ENCODE measurements at regions not wholly inside any gene's neighbourhood (a gene's known extent, or its start where the extent isn't known, plus 50 kb on each side); places are given as distances from the start of the nearest gene placed in this dataset.
"Not testable (repeated sequence)": the region's sequence is repeated elsewhere in the genome, so short reads cannot be mapped to it uniquely, and the experiment has no call there.

DNA sequence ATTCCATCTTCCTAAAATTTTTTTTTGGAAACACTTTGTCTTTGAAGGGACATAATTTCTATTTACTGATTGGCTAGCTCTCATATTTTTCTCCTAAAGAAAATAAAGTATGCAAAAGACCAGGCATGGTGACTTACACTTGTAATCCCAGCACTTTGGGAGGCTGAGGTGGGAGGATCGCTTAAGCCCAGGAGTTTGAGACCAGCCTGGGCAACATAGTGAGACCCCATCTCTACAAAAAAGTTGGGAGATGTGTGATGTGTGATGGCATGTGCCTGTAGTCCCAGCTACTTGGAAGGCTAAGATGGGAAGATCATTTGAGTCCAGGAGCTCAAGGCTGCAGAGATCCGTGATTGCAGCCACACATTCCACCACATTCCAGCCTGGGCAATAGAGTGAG lies 461.3 kb downstream of the KLF5 start:
- not testable (repeated sequence) for H3K27ac ChIP-seq (ENCODE audit: low read depth, low read length)
- 81 to 93% (median 89%) methylated on average over 2 of the region's 2 CpGs for WGBS, 3 donors

DNA sequence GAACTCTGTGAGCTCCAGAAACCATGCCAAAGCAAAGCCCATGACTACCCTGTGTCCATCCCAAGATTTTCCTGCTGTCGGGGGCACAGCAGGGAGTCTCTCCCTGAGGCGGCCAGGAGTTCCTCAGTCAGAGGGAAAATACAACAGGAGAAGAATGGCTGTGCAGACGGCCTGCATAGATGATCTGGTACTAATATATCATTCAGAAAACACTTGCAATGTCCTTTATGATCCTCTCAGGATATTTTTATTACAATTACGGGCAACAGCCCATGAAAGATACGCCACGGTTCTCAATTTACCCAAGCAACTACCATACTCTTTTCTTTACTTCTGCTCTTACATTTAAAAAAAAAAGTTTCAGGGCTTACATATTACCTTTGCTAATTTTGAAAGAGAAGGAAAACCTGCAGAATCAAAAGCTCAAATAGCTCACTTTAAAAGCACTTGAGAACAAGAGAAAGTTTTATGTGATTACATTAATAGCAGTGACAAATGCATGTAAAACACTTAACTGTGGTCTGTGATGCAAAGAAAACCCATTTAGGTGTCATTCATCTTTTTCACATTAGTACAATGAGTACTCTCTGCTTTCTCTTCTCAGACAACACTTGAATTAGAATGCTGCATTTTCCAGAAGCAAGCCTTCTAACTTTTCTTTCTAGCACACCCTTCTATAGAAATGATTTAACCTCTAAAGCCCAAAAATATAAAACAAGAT lies 460.8 kb downstream of the KLF5 start:
- no peak overlapping the region for H3K27ac ChIP-seq (ENCODE audit: low read depth, low read length)
- 85 to 92% (median 86%) methylated on average over 6 of the region's 6 CpGs for WGBS, 3 donors

DNA sequence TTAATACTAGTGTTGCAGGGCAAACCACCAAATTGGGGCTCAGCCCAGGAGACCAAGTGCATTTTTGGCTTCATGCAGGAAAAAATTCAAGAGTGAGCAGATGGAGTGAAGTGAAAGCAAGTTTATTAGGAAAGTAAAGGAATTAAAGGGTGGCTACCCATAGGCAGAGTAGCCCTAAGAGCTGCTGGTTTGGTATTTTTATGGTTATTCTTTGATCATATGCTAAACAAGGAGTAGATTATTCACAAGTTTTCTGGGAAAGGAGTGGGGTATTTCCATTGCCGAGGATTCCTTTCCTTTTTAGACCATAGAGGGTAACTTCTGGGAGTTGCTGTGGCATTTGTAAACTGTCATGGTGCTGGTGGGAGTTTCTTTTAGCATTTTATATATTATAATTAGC lies 459.0 kb downstream of the KLF5 start:
- WGBS, 3 donors: 71 to 77% (median 73%) methylated on average over 1 of the region's 1 CpG
- H3K27ac ChIP-seq (ENCODE audit: low read depth, low read length): no peak overlapping the region

DNA sequence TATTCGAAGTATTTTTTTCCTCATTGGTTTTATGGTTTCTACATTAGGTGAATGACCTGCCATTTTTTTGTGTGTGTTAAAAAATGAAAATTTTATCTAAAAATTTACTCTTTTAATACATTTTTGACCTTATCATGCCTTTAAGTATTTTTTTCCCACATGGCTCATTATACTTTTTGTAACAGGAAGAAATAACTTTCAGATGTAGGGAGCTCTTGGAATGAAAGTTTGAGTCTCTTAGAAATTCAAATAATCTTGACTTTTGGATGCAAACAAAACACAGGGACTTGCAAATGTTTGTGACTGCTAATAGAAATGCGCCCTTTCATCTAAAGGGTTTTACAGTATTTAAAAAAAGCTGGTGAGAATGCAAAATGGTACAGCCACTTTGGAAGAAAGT lies 457.9 kb downstream of the KLF5 start:
- no peak overlapping the region for H3K27ac ChIP-seq (ENCODE audit: low read depth, low read length)
- 81 to 83% (median 81%) methylated on average over 2 of the region's 2 CpGs for WGBS, 3 donors

- whole genome bisulfite sequencing, 3 donors: 72 to 78% (median 77%) methylated on average over 2 of the region's 2 CpGs
- H3K27ac ChIP-seq (ENCODE audit: low read depth, low read length): no peak overlapping the region
Observed at GRCh38 chr13:73514208-73514607, 455.4 kb downstream of the KLF5 start.

DNA sequence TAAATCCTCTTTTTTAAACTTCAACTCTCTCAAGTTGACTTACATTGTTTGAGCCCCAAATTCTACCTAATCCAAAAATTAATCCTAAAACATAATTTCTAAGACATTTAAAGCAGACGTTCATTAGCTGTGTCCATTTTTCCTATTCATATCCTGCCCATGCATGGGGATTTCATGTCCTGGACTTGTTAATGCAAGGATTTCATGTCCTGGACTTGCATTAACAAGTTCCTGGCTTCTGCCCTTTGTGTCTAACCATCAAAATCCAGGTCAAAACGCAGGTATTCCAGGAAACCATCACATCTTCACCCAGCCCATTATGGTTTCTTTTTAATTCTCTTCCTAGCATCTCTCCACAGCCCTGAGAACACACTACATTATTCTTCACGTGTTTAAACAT lies 454.9 kb downstream of the KLF5 start:
- 69 to 74% (median 73%) methylated on average over 3 of the region's 3 CpGs for WGBS, 3 donors
- H3K27ac ChIP-seq (ENCODE audit: low read depth, low read length): no peak overlapping the region

GRCh38 chr13:73508841-73509240 lies 450.0 kb downstream of the KLF5 start:
- 65 to 77% (median 67%) methylated on average over 2 of the region's 2 CpGs for WGBS, 3 donors
- no peak overlapping the region for H3K27ac ChIP-seq (ENCODE audit: low read depth, low read length)

- 62 to 81% (median 65%) methylated on average over 5 of the region's 5 CpGs for WGBS, 3 donors
- no peak overlapping the region for H3K27ac ChIP-seq (ENCODE audit: low read depth, low read length)
Observed at GRCh38 chr13:73505376-73505890, 446.6 kb downstream of the KLF5 start.

GRCh38 chr13:73499695-73500094 lies 440.9 kb downstream of the KLF5 start:
- 87 to 94% (median 93%) methylated on average over 4 of the region's 4 CpGs for WGBS, 3 donors
- no peak overlapping the region for H3K27ac ChIP-seq (ENCODE audit: low read depth, low read length)

DNA sequence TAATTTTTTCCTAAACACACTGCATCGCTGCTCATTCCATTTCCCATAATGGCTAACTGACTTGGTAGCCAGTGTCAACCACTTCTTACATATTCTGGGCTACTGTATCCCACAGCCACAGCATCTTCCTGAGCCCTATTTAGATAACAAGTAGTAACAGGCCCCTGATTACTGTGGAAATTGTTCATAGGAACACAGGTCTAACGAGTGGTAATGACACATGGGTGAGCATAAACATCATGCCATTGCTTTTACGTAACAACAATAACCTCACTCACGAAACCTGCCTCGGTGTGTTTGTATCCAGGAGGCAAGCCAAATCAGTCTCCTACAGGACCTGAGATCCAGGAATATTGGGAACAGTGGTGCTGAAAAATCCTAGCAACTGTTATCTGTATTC lies 438.6 kb downstream of the KLF5 start:
- 87 to 92% (median 90%) methylated on average over 5 of the region's 5 CpGs for WGBS, 3 donors
- H3K27ac ChIP-seq (ENCODE audit: low read depth, low read length): no peak overlapping the region

DNA sequence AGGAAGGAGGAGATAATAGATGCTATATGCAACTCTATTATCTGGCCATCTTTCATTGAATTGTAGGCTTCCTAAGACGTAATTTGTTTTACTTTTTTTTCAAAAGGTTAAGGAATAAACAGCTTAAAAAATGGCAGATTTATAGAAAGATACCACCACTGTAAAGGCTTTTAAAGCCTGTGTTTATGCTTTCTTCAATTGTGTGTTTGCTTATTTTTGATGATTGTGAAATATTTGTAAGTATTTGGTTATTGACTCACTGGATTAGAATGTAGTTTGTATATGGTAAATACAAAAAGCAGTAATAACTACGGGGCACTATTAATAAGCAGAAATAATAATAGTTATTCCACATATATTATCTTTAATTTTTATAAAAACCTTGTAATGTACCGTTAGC lies 437.9 kb downstream of the KLF5 start:
- WGBS, 3 donors: 77 to 87% (median 85%) methylated on average over 3 of the region's 3 CpGs
- H3K27ac ChIP-seq (ENCODE audit: low read depth, low read length): no peak overlapping the region

DNA sequence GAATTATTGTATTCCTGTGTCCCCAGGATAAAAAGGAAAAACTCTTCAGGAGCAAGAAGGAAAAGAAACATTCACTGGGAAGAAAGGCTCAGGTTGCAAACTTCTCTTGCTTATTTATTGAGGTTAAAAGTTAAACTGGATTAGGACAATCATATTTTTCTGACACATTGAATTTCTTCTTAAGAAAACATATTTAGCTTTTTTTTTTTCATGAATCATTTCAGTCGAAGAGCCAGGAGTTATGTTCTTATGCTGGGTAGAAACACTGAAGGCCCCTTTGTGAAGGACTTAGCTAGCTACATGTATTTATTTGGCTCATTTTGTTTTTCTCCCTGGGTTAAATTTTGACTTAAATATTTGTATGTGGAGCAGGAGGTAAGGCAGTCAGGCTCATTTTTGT lies 434.0 kb downstream of the KLF5 start:
- H3K27ac ChIP-seq (ENCODE audit: low read depth, low read length): no peak overlapping the region
- WGBS, 3 donors: 31 to 52% (median 36%) methylated on average over 1 of the region's 1 CpG

DNA sequence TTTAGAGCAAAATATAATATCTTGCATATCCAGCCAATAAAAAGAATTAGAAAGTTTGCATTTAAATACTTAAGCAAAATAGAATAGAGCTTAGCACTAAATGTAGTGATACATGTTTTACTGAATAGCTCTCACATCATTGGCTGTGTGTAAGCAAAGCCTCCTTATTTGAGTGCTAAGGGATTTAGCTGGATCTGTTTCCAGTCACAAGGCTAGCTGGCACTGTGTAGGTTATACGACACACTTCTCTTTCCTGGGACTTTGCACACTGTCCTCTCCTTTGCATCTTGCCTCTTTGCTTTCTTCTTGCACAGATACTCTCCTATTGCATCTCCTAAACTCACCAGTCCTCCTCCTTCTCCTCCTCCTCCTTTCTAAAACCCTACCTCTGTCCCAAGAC lies 423.8 kb downstream of the KLF5 start:
- H3K27ac ChIP-seq (ENCODE audit: low read depth, low read length): no peak overlapping the region
- 59 to 91% (median 71%) methylated on average over 1 of the region's 1 CpG for WGBS, 3 donors

DNA sequence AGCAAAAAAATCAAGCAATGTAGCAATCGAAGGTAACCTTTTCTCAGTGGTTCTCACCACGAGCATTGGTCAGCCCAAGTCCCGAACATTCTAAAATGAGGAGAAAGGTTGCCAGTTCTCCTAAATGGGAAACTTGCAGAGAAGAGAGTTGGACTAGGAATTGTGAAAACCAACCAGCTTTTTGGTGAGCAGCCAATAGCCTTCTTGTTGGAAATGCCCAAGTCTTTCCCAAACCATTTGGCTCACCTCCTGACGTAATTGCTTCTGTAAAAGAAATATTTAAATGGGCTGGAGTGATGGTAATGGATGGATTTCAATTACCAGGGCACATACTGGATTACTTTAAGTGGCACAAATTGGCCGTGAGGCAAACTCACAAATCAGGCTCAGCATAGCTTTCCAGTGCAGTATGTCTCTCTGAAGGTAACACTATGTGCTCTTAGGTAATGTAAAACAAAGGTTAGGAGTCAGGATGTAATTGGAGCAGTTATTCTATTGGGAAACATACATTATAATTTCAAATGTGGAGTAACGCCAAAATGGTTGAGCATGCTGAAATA lies 423.2 kb downstream of the KLF5 start:
- H3K27ac ChIP-seq (ENCODE audit: low read depth, low read length): no peak overlapping the region
- 78 to 91% (median 84%) methylated on average over 6 of the region's 6 CpGs for WGBS, 3 donors

- 71 to 90% (median 74%) methylated on average over 2 of the region's 2 CpGs for WGBS, 3 donors
- H3K27ac ChIP-seq (ENCODE audit: low read depth, low read length): no peak overlapping the region
Observed at GRCh38 chr13:73480779-73481559, 422.2 kb downstream of the KLF5 start.

- WGBS, 3 donors: 65 to 91% (median 80%) methylated on average over 1 of the region's 1 CpG
- H3K27ac ChIP-seq (ENCODE audit: low read depth, low read length): no peak overlapping the region
Observed at GRCh38 chr13:73479856-73480255, 421.1 kb downstream of the KLF5 start.

DNA sequence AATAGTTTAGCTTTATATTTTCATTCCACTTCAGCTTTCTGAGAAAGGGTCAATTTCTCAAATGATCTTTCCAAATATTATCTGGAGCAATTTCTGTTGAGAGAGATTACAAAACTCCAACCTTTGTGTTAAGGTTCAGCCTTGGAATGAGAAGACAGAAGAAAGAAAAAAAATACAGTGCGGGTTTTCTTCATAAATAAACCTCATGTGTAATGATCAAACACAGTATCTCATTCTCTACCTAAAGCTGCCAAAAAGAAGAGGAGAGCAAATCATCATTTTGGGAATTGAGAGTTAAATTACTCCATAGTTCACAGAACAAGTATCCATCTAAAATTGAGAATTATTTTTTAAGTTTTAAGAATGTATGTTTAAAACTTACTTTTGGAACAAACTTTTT lies 420.5 kb downstream of the KLF5 start:
- 63 to 72% (median 70%) methylated on average over 1 of the region's 1 CpG for WGBS, 3 donors
- no peak overlapping the region for H3K27ac ChIP-seq (ENCODE audit: low read depth, low read length)

- 87 to 92% (median 87%) methylated on average over 3 of the region's 3 CpGs for WGBS, 3 donors
- H3K27ac ChIP-seq (ENCODE audit: low read depth, low read length): no peak overlapping the region
Observed at GRCh38 chr13:73477441-73477840, 418.6 kb downstream of the KLF5 start.

DNA sequence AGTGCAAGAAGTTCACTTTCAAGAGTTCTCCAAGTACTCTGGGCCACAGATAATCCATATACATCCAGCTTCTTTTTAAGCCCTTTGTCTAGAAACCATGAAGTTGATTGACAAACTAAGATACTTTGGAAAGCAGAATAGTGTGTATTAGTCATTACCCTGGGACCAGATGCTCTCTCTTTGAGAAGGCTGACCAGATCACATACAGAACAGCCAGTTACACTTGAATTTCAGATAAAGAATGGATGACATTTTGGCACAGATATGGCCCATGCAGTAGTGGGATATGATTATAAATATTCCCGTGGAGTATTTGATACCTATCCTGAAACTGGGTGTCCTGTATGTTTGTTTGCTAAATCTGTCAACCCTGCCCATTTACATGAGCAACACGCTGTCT lies 414.2 kb downstream of the KLF5 start:
- no peak overlapping the region for H3K27ac ChIP-seq (ENCODE audit: low read depth, low read length)
- WGBS, 3 donors: 64 to 90% (median 90%) methylated on average over 2 of the region's 2 CpGs

Data from adipose tissue (tissue), 3 donors.